IPS-18a (cell line): ENCODE measurements at regions not wholly inside any gene's neighbourhood (a gene's known extent, or its start where the extent isn't known, plus 50 kb on each side); places are given as distances from the start of the nearest gene placed in this dataset.

Experiments used
- H3K27ac ChIP-seq: one replicate; pipeline ENCODE4 v1.5.1; 2013; ENCODE audit warnings: low read length
- H3K27me3 ChIP-seq: one replicate; pipeline ENCODE4 v1.6.1; 2013; ENCODE audit warnings: mild to moderate bottlenecking, low read length; ENCODE audit not compliant: control insufficient read depth, insufficient read depth
- H3K36me3 ChIP-seq: one replicate; pipeline ENCODE4 v1.6.1; 2013; ENCODE audit warnings: low read depth, low read length; ENCODE audit not compliant: control insufficient read depth
- H3K4me1 ChIP-seq: one replicate; pipeline ENCODE4 v1.6.1; 2013; ENCODE audit warnings: low read depth, low read length; ENCODE audit not compliant: control insufficient read depth
- H3K4me3 ChIP-seq: one replicate; pipeline ENCODE4 v1.5.1; 2013; ENCODE audit warnings: low read length
- H3K9ac ChIP-seq: one replicate; pipeline ENCODE4 v1.6.1; 2013; ENCODE audit warnings: mild to moderate bottlenecking, low read length, moderate library complexity
- H3K9me3 ChIP-seq: one replicate; pipeline ENCODE4 v1.6.1; 2013; ENCODE audit warnings: low read depth, low read length; ENCODE audit not compliant: control insufficient read depth

- Histone ChIP-seq H3K36me3 (no peaks in the 10 kb centered on the region), H3K27me3 (no peaks in the 10 kb centered on the region), H3K27ac (no peak overlapping the region), H3K4me1 (no peaks in the 10 kb centered on the region), H3K9ac (no peak overlapping the region), H3K4me3 (no peak overlapping the region), H3K9me3 (no peaks in the 10 kb centered on the region)
Observed at GRCh38 chr2:793236-793635, 116.0 kb upstream of the TMEM18 start.

DNA sequence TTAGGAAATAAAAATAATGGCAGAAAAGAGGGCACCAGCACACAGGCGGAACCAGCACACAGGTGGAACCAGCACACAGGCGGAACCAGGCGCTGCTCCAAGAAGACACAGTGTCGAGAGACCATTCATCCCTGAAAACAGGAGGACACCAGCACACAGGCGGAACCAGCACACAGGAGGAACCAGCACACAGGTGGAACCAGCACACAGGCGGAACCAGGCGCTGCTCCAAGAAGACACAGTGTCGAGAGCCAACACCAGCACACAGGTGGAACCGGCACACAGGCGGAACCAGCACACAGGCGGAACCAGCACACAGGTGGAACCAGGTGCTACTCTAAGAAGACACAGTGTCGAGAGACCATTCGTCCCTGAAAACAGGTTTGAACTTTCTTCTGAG lies 115.5 kb upstream of the TMEM18 start:
- Histone ChIP-seq H3K9me3 (no peaks in the 10 kb centered on the region), H3K4me1 (no peaks in the 10 kb centered on the region), H3K36me3 (no peaks in the 10 kb centered on the region), H3K27ac (no peak overlapping the region), H3K9ac (no peak overlapping the region), H3K27me3 (no peaks in the 10 kb centered on the region), H3K4me3 (no peak overlapping the region)

- no peaks in the 10 kb centered on the region for H3K9me3 ChIP-seq
- no peaks in the 10 kb centered on the region for H3K27me3 ChIP-seq
- no peak overlapping the region for H3K4me3 ChIP-seq
- no peaks in the 10 kb centered on the region for H3K36me3 ChIP-seq
- no peak overlapping the region for H3K27ac ChIP-seq
- no peak overlapping the region for H3K9ac ChIP-seq
- no peaks in the 10 kb centered on the region for H3K4me1 ChIP-seq
Observed at GRCh38 chr2:790634-791245, 113.5 kb upstream of the TMEM18 start.

DNA sequence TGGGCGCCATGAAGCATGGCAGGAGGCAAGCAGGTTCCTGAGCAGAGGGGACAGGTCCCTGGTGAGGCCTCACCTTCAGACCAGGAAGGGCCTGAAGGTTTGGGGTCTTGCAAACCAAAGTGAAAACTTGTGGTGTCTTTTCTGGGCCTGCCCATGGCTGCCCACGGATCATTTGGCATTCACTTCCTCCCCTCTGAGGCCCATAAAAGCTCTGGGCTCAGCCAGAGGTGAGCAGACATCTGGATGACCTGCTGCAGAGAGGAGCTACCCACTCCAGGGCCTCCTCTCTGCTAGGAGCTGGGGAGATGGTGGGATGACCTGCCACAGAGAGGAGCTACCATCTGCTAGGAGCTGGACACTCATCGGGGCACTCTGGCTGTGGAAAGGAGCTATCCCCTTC lies 112.9 kb upstream of the TMEM18 start:
- no peak overlapping the region for H3K27ac ChIP-seq
- no peaks in the 10 kb centered on the region for H3K36me3 ChIP-seq
- H3K9ac ChIP-seq, result no peak overlapping the region
- H3K4me1 ChIP-seq, result no peaks in the 10 kb centered on the region
- no peaks in the 10 kb centered on the region for H3K9me3 ChIP-seq
- H3K27me3 ChIP-seq, result no peaks in the 10 kb centered on the region
- H3K4me3 ChIP-seq, result no peak overlapping the region

DNA sequence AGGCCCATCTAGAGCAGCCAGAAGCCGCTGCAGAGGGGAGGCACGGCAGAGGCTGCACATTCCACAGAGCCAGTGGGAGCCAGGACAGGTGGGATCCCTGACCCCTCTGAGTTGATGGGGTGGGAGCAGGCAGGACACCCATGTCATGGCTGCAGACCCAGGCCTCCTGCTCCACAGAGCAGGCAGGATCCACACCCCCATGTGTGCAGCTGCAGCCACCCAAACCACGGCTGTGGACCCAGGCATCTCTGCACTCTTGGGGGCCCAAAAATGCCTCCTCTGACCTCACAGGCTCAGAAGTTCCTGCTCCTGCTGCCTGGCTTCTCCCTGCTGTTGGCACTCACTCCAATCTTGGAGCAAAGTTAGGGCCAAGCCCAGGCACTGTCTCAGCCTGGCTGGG lies 112.3 kb upstream of the TMEM18 start:
- H3K4me1 ChIP-seq, result no peaks in the 10 kb centered on the region
- H3K27ac ChIP-seq, result no peak overlapping the region
- no peak overlapping the region for H3K4me3 ChIP-seq
- no peaks in the 10 kb centered on the region for H3K36me3 ChIP-seq
- H3K9me3 ChIP-seq, result no peaks in the 10 kb centered on the region
- H3K27me3 ChIP-seq, result no peaks in the 10 kb centered on the region
- H3K9ac ChIP-seq, result no peak overlapping the region

- Histone ChIP-seq H3K9me3 (no peaks in the 10 kb centered on the region), H3K36me3 (no peaks in the 10 kb centered on the region), H3K9ac (no peak overlapping the region), H3K4me1 (no peaks in the 10 kb centered on the region), H3K4me3 (no peak overlapping the region), H3K27ac (no peak overlapping the region), H3K27me3 (no peaks in the 10 kb centered on the region)
Observed at GRCh38 chr2:788227-789032, 111.2 kb upstream of the TMEM18 start.

DNA sequence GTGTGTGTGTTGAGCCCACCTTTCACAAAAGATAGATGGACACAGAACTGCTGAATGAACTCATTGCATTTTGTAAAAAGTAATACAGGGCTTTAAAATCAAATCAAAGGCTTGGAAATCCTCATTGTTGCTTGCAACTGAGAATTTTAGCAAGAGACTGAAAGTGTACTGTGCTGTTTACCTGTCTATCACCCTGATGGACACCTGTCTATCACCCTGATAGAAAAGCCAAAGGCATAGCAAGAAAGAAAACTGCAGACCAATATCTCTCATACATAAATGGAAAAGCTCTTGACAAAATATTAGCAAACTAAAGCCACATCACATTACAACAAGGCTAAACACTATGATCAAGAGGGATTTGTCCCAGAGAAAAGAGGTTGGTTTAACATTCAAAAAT lies 107.5 kb upstream of the TMEM18 start:
- Histone ChIP-seq H3K27ac (no peak overlapping the region), H3K27me3 (no peaks in the 10 kb centered on the region), H3K4me1 (no peaks in the 10 kb centered on the region), H3K9me3 (no peaks in the 10 kb centered on the region), H3K4me3 (no peak overlapping the region), H3K9ac (no peak overlapping the region), H3K36me3 (no peaks in the 10 kb centered on the region)

GRCh38 chr2:780581-780980 lies 103.4 kb upstream of the TMEM18 start:
- Histone ChIP-seq H3K36me3 (no peaks in the 10 kb centered on the region), H3K9me3 (no peaks in the 10 kb centered on the region), H3K4me1 (peaks cover 8% of the 10 kb centered on the region), H3K9ac (no peak overlapping the region), H3K4me3 (no peak overlapping the region), H3K27ac (no peak overlapping the region), H3K27me3 (no peaks in the 10 kb centered on the region)

GRCh38 chr2:780002-780401 lies 102.8 kb upstream of the TMEM18 start:
- H3K36me3 ChIP-seq, result no peaks in the 10 kb centered on the region
- no peak overlapping the region for H3K4me3 ChIP-seq
- no peaks in the 10 kb centered on the region for H3K27me3 ChIP-seq
- H3K9ac ChIP-seq, result no peak overlapping the region
- H3K27ac ChIP-seq, result no peak overlapping the region
- no peaks in the 10 kb centered on the region for H3K9me3 ChIP-seq
- H3K4me1 ChIP-seq, result peaks cover 14% of the 10 kb centered on the region

- Histone ChIP-seq H3K36me3 (no peaks in the 10 kb centered on the region), H3K27me3 (no peaks in the 10 kb centered on the region), H3K4me1 (peaks cover 25% of the 10 kb centered on the region), H3K4me3 (no peak overlapping the region), H3K9ac (no peak overlapping the region), H3K9me3 (no peaks in the 10 kb centered on the region), H3K27ac (no peak overlapping the region)
Observed at GRCh38 chr2:778731-779350, 101.6 kb upstream of the TMEM18 start.

DNA sequence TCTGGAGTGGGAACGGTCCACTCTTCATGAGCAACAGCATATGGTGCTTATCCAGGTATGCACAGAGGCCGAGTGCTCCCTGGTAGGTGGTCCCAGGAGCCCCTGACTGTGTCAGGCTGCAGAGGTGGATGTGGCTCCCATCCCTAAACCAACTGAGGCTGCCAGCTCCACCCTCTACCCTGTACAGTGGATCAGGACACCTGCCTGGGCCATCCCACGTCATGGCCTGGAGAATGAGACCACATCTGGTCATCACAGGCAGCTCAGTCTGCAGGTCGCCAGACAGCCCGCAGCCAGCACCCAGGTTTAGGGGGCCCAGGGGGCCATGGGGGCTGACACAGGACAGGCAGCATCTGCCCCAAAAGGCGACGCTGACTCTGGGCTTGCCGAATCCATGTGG lies 100.3 kb upstream of the TMEM18 start:
- Histone ChIP-seq H3K27me3 (no peaks in the 10 kb centered on the region), H3K9ac (no peak overlapping the region)

DNA sequence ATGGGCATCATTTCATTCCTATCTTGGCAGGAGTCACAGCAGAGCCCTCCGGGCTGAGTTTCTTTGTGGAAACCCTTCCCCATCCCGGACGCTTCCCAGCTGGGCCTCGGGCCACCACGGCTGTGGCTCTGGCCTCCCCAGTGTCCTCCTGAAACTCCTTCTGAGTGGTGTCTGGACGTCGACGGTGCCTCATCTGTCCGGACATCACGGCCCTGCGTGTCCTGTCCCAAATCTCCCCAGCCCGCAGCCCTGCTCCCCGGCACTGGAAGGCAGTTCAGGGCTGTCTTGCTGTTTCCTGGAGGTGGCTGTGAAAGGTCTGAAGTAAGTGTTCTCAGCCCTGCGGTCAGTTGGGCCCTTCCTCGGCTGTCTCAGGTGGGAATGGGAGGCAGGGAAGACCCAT lies 99.8 kb upstream of the TMEM18 start:
- Histone ChIP-seq H3K9ac (no peak overlapping the region), H3K9me3 (no peaks in the 10 kb centered on the region), H3K36me3 (no peaks in the 10 kb centered on the region), H3K27me3 (no peaks in the 10 kb centered on the region), H3K4me3 (no peak overlapping the region), H3K27ac (no peak overlapping the region), H3K4me1 (peaks cover 25% of the 10 kb centered on the region)

More for the DNA sequence above, 100.3 kb upstream of the TMEM18 start:
- Histone ChIP-seq H3K36me3 (no peaks in the 10 kb centered on the region), H3K9me3 (no peaks in the 10 kb centered on the region), H3K4me1 (peaks cover 25% of the 10 kb centered on the region), H3K4me3 (no peak overlapping the region), H3K27ac (no peak overlapping the region)
